ENCODE measurements at regions not wholly inside any gene's neighbourhood (a gene's known extent, or its start where the extent isn't known, plus 50 kb on each side); places are given as distances from the start of the nearest gene placed in this dataset.

DNA sequence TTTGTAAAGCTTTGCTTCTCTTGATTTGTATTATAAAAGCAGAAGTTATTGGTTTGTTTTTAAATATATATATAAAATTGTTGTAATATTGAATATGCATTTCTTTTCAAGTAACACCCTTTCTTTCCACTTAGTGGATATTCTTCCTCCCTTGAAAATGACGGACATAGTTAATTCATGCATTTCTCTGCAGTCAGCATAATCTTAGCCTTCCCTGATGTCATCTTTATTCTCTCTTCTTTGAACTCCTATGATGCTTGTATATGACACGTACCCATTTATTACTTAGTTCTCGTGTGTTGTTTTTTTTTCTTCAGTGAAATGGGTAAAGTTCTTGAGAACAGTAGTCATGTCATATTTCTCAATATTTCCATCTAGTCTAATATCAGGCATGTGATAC is 191.2 kb downstream of the MDFIC start:
- H3K4me1 Mint-ChIP-seq (ENCODE audit: low read depth) = peaks cover 10% of the 10 kb centered on the region
- TF ChIP-seq, protein P1, sequence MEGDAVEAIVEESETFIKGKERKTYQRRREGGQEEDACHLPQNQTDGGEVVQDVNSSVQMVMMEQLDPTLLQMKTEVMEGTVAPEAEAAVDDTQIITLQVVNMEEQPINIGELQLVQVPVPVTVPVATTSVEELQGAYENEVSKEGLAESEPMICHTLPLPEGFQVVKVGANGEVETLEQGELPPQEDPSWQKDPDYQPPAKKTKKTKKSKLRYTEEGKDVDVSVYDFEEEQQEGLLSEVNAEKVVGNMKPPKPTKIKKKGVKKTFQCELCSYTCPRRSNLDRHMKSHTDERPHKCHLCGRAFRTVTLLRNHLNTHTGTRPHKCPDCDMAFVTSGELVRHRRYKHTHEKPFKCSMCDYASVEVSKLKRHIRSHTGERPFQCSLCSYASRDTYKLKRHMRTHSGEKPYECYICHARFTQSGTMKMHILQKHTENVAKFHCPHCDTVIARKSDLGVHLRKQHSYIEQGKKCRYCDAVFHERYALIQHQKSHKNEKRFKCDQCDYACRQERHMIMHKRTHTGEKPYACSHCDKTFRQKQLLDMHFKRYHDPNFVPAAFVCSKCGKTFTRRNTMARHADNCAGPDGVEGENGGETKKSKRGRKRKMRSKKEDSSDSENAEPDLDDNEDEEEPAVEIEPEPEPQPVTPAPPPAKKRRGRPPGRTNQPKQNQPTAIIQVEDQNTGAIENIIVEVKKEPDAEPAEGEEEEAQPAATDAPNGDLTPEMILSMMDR (IDR thresholded peaks at IDR 0.05; ENCODE audit: unreplicated experiment) = no peak
- H3K27me3 Mint-ChIP-seq = no peaks in the 10 kb centered on the region
- peaks cover 4% of the 10 kb centered on the region for H3K9me3 Mint-ChIP-seq (ENCODE audit: low read depth)
- no peak for DNase-seq (ENCODE audit: low spot score, unreplicated experiment)
- H3K36me3 Mint-ChIP-seq (ENCODE audit: insufficient read depth) = no peaks in the 10 kb centered on the region
- H3K27ac Mint-ChIP-seq = no peak overlapping the region
- H3K4me3 Mint-ChIP-seq (ENCODE audit: low read depth) = no peak overlapping the region

DNA sequence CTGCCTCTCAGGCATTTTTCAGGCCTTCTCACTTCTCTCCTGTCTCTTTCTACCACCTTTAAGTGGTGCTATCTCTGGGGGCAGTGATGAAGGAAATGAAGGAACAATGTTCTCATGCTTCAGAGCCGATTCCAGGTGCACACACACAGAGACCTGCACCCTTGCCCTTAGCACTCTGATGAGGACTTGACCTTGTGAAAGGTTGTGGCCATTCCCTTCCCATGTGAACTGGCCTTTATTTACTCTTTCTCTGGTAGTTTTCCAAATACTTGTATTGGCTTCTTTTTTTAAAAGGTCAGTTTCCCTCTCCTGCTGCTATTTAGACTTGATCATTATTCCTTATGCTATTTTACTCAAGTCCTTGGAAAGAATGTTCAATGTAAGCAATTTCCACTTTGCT is 188.6 kb downstream of the MDFIC start:
- TF ChIP-seq, protein P1 (IDR thresholded peaks at IDR 0.05; ENCODE audit: unreplicated experiment) = no peak
- H3K9me3 Mint-ChIP-seq (ENCODE audit: low read depth) = no peaks in the 10 kb centered on the region
- no peak overlapping the region for H3K27ac Mint-ChIP-seq
- H3K4me3 Mint-ChIP-seq (ENCODE audit: low read depth) = no peak overlapping the region
- no peaks in the 10 kb centered on the region for H3K27me3 Mint-ChIP-seq
- DNase-seq (ENCODE audit: low spot score, unreplicated experiment) = no peak
- peaks cover 4% of the 10 kb centered on the region for H3K4me1 Mint-ChIP-seq (ENCODE audit: low read depth)
- no peaks in the 10 kb centered on the region for H3K36me3 Mint-ChIP-seq (ENCODE audit: insufficient read depth)

DNA sequence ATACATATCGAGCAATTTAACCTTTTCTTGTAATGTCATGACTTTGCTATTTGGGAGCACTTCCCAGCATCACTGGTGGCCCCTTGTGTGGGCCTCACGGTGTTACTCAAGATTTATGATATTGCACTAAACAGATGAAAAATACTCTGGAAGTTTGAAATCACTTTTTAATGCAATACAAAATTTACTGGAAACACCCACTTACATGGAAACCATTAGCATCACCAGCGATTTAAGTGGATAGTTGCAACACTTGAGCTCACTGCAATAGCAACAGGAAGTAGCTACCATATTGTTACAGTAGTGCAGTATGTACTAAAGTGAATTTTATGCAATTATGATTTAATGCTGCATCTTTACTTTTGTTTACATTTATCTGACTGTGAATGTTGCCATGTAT is 184.4 kb downstream of the MDFIC start:
- Mint-ChIP-seq H3K27ac (no peak overlapping the region), H3K36me3 (ENCODE audit: insufficient read depth) (no peaks in the 10 kb centered on the region), H3K4me1 (ENCODE audit: low read depth) (no peaks in the 10 kb centered on the region), H3K4me3 (ENCODE audit: low read depth) (no peak overlapping the region), H3K9me3 (ENCODE audit: low read depth) (no peaks in the 10 kb centered on the region), H3K27me3 (no peaks in the 10 kb centered on the region)
- TF ChIP-seq, protein P1 (IDR thresholded peaks at IDR 0.05; ENCODE audit: unreplicated experiment) = no peak
- DNase-seq (ENCODE audit: low spot score, unreplicated experiment) = no peak

DNA sequence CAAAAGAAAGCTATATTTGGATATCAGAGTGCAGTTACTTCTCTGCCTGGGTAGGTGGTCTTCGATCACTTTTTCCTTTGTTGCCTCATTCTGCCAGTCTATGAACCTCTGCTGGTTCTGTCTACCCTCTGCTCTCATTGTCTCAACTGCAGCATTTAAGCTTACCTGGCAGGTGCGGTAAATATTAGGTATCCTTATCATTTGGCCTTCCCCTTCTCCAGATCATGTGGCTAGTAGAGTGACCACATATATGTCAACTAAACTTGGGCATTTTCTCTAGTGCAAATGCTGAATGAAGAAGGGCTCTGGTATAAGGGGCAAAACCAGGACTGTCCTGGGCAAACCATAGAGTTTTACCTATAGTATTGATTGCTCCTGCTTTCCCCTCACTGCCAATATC is 180.8 kb downstream of the MDFIC start:
- H3K27me3 Mint-ChIP-seq = no peaks in the 10 kb centered on the region
- no peaks in the 10 kb centered on the region for H3K36me3 Mint-ChIP-seq (ENCODE audit: insufficient read depth)
- no peak for DNase-seq (ENCODE audit: low spot score, unreplicated experiment)
- no peak overlapping the region for H3K27ac Mint-ChIP-seq
- H3K4me3 Mint-ChIP-seq (ENCODE audit: low read depth) = no peak overlapping the region
- TF ChIP-seq, protein P1 (IDR thresholded peaks at IDR 0.05; ENCODE audit: unreplicated experiment) = no peak
- peaks cover 7% of the 10 kb centered on the region for H3K9me3 Mint-ChIP-seq (ENCODE audit: low read depth)
- no peaks in the 10 kb centered on the region for H3K4me1 Mint-ChIP-seq (ENCODE audit: low read depth)

DNA sequence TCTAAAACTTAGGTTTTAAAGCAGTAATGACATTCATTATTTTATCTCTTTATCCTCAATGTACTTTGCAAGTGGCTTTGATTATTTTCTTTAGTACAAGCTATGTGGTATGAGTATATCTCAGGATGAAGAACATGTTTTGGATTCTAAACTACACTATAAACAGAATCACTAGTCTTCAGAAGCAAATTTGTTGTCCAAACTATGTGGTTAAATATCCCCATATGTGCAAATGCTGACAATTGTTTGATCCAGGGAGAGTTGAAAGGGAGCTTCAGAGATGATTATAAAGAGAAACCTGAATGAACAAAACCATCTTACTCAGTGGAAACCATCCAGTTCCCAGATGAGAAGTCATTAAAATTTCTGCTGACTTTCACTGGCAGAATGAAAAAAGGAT is 179.3 kb downstream of the MDFIC start:
- Mint-ChIP-seq H3K27me3 (no peaks in the 10 kb centered on the region), H3K9me3 (ENCODE audit: low read depth) (peaks cover 7% of the 10 kb centered on the region), H3K4me3 (ENCODE audit: low read depth) (no peak overlapping the region), H3K4me1 (ENCODE audit: low read depth) (no peaks in the 10 kb centered on the region), H3K27ac (no peak overlapping the region), H3K36me3 (ENCODE audit: insufficient read depth) (no peaks in the 10 kb centered on the region)
- TF ChIP-seq, protein P1 (IDR thresholded peaks at IDR 0.05; ENCODE audit: unreplicated experiment) = no peak
- DNase-seq (ENCODE audit: low spot score, unreplicated experiment) = no peak
